Effector memory CD4-positive, alpha-beta T cell (primary cell): ENCODE measurements at regions not wholly inside any gene's neighbourhood (a gene's known extent, or its start where the extent isn't known, plus 50 kb on each side); places are given as distances from the start of the nearest gene placed in this dataset.
"Not testable (repeated sequence)": the region's sequence is repeated elsewhere in the genome, so short reads cannot be mapped to it uniquely, and the experiment has no call there.

ENCODE experiments used
- DNase-seq, 3 donors: peaks; one replicate each; pipeline ENCODE4 v3.0.0-alpha.2; 2020
- H3K27ac ChIP-seq: 2 replicates; pipeline ENCODE4 v1.7.0; 2013; ENCODE audit warnings: mild to moderate bottlenecking, low read length, moderate library complexity; ENCODE audit not compliant: insufficient read depth, poor library complexity, severe bottlenecking
- H3K27me3 ChIP-seq: replicated peaks from 2 replicates; pipeline ENCODE4 v1.7.0; 2013; ENCODE audit warnings: mild to moderate bottlenecking, low read length; ENCODE audit not compliant: insufficient read depth, control insufficient read depth, poor library complexity, severe bottlenecking
- H3K36me3 ChIP-seq: 2 replicates; pipeline ENCODE4 v1.7.0; 2013; ENCODE audit warnings: mild to moderate bottlenecking, low read length, moderate library complexity; ENCODE audit not compliant: control insufficient read depth, insufficient read depth
- H3K4me1 ChIP-seq: 2 replicates; pipeline ENCODE4 v1.7.0; 2013; ENCODE audit warnings: low read length, mild to moderate bottlenecking; ENCODE audit not compliant: control insufficient read depth, insufficient read depth, poor library complexity, severe bottlenecking
- H3K4me3 ChIP-seq: 2 replicates; pipeline ENCODE4 v1.7.0; 2013; ENCODE audit warnings: low read length, low read depth, mild to moderate bottlenecking; ENCODE audit not compliant: insufficient read depth, poor library complexity, severe bottlenecking
- H3K9me3 ChIP-seq: 2 replicates; pipeline ENCODE4 v1.7.0; 2013; ENCODE audit warnings: mild to moderate bottlenecking, low read length, moderate library complexity; ENCODE audit not compliant: control insufficient read depth

DNA sequence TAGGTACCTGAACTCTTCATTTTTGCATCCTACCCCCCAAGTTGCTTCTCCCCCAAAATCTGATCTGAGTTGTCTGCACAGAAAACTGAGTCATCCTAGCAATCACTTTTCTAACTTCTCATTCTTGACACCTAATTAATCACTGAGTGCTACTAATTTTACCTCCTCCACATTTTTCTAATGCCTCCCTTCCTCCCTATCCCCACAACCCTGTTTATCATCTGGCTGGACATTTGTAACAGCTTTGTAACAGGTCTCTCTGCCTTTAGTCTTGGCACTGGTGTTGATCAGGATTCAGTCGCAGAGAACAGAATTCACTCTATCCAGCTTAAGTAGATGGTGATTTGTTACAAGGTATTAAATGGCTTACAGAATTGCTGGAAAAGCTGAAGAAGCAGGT, 303.9 kb upstream of the GATB start:
- Histone ChIP-seq H3K36me3 (no peaks in the 10 kb centered on the region), H3K27ac (no peak overlapping the region), H3K9me3 (no peaks in the 10 kb centered on the region), H3K27me3 (no peaks in the 10 kb centered on the region), H3K4me1 (peaks cover 6% of the 10 kb centered on the region), H3K4me3 (no peak overlapping the region)
- DNase-seq: no peak

DNA sequence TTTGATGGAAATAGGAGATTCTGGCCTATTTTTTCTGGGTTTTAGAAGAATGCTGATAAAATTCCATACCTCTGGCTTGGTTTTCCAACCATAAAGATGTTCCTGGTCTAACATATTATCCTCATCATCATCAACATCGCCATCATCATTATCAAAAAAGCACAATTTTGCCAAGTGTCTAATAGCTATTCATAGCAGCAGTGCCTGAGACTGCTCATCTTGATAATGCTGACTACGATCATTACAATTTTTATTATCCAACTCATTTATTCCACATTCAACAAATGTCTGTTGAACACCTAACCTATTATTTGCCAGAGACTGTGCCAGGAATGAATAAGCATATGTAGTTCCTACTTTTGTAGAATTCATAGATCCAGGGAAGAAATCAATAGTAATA, 303.5 kb upstream of the GATB start:
- Histone ChIP-seq H3K36me3 (no peaks in the 10 kb centered on the region), H3K27me3 (no peaks in the 10 kb centered on the region), H3K4me3 (no peak overlapping the region), H3K9me3 (no peaks in the 10 kb centered on the region), H3K27ac (no peak overlapping the region), H3K4me1 (peaks cover 6% of the 10 kb centered on the region)
- no peak for DNase-seq

DNA sequence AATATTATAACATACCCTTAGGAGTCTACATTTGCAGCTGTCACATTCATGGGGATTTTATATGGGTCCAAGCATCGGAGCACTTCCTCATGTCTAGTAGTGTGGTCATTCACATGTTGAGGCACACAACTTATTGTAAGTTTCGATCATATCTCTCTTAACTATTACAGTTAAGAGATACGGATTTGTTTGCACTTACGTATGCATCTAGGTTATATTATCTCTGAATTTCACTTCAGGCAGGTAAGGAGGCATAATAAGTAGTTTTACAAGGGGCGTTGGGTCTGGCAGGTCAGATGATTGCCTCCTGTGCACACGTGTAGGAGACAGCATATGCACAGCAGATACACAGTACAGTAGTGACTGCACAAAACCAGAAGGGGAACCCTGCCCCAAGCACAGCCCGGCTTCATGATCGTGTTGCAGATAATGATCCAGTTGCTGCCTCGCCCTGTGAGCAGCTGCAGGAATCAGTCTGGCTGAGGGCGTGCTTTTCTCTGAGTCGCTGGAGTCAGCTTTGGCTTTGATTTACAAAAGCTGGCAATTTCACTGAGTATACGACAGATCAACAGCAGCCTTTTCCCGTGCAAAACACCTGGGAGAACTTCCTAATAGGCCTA, 302.9 kb upstream of the GATB start:
- Histone ChIP-seq H3K27ac (no peak overlapping the region), H3K36me3 (no peaks in the 10 kb centered on the region), H3K4me3 (no peak overlapping the region), H3K27me3 (no peaks in the 10 kb centered on the region), H3K4me1 (peaks cover 2% of the 10 kb centered on the region), H3K9me3 (no peaks in the 10 kb centered on the region)
- DNase-seq: peak; percentile 23 to 37 (median 28)

DNA sequence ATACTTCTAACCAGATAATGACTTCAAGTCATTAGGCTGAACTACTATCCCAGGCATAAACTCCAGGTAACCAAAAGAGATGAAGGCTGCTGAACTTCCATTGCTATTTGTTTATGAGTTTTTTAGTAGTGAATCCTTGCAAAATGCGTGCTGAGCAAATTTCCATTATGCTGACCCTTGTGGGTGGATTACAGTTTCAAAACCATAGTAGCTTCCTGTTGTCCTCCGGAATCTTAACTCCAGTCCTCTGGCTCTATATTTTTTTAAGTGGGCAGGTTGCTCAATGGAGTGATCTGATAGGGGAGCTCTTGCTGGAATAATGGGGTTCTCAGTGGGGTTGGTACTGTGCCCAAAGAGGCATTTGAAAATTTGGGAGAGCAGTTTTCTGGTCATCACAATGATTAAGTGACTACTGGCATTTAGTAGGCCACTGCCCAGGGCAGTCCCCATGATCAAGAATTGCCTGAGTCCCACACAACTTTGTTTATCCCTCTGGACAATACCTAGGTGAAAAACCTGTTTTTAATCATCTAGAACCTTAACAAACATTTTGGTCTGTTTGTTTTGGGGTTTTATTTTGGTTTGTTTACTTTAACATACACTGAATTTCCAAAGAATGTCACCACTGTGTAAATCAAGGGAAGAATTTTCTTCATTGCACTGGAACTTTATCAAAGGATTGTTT, 302.3 kb upstream of the GATB start:
- no peak overlapping the region for H3K4me3 ChIP-seq
- no peak for DNase-seq
- no peaks in the 10 kb centered on the region for H3K36me3 ChIP-seq

DNA sequence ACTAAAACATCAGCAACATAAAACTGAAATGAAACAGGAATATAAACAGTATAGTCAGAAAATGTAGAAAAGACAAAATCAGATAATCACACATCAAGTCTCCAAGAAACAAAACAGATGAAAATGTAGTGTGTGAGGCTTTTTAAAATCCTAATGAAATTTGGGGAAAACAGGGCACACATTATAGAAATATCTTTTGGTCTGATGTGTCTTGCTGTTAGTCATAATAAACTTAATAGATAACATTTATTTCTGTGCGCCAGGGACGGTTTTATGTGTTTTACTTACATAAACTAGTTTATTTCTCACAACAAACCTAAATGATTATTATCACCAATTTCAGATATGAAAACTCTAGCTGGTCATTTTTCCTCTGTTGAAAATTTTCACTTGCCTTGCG, 293.9 kb upstream of the GATB start:
- no peak for DNase-seq
- no peak overlapping the region for H3K4me3 ChIP-seq
- no peaks in the 10 kb centered on the region for H3K27me3 ChIP-seq
- no peaks in the 10 kb centered on the region for H3K36me3 ChIP-seq
- peaks cover 8% of the 10 kb centered on the region for H3K4me1 ChIP-seq
- H3K27ac ChIP-seq: no peak overlapping the region
- H3K9me3 ChIP-seq: no peaks in the 10 kb centered on the region

More for the DNA sequence above, 302.3 kb upstream of the GATB start:
- H3K4me1 ChIP-seq: no peaks in the 10 kb centered on the region
- H3K27ac ChIP-seq: no peak overlapping the region
- no peaks in the 10 kb centered on the region for H3K27me3 ChIP-seq
- no peaks in the 10 kb centered on the region for H3K9me3 ChIP-seq

DNA sequence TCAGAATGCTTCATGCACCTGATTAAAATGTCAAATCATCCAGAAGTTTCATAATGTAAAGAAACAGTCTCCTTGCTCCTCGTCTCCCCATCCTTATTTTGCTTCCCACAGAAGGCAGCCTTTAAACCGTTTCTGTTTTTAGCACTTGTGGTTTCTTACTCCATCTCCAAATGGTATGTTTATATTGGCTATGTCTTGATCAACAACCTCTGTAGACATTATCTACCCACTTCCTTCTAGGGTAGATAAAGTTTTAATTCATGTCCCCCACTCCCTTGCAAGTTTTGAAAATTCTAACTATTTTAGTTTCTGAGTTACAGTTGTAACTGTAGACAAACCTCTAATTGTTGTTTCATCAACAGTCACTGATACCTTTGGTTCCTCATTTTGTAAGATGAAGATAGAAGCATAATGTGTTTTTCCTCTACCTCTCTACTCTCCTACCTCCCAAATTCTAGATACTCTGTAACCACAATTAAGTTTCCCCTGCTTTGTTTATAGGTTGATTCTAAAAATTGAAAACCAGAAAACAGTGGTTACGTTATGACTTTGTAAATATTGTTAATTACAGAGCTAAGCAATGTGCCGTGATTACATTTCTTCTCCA, 291.7 kb upstream of the GATB start:
- H3K4me1 ChIP-seq: peaks cover 8% of the 10 kb centered on the region
- H3K4me3 ChIP-seq: no peak overlapping the region
- DNase-seq: no peak
- H3K27me3 ChIP-seq: no peaks in the 10 kb centered on the region
- no peak overlapping the region for H3K27ac ChIP-seq
- no peaks in the 10 kb centered on the region for H3K36me3 ChIP-seq
- H3K9me3 ChIP-seq: no peaks in the 10 kb centered on the region

DNA sequence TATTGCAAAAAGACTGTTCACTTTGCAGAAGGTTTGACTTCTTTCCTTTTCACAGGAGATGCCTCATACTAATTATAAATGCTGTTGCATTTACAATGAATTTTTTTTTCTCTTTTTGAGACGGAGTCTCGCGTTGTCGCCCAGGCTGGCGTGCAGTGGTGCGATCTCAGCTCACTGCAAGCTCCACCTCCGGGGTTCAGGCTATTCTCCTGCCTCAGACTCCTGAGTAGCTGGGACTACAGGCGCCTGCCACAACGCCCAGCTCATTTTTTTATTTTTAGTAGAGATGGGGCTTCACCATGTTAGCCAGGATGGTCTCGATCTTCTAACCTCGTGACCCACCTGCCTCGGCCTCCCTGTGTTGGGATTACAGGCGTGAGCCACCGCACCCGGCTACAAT, 290.5 kb upstream of the GATB start:
- H3K36me3 ChIP-seq, H3K4me1 ChIP-seq, H3K27me3 ChIP-seq, H3K27ac ChIP-seq, DNase-seq, H3K9me3 ChIP-seq, H3K4me3 ChIP-seq: not testable (repeated sequence)

DNA sequence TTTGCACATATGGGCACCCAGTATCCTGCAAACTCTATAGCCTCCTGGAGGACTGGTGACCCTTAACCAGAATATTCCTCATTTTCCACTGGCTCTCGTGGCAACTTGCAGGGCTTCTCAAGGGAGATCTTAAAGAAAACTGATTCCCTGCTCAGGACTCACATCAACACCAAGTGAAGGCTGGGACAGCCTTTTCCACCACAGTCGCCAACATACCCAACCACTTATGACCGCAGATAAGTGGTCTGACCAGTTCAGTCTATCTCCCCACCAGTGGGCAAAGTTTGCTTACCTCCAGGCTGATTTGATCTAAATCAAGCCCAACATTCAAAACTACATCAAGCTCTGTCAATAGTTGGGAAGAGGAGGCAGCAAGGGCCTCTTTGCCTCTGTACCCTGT, 289.3 kb upstream of the GATB start:
- Histone ChIP-seq H3K27ac (no peak overlapping the region), H3K4me1 (peaks cover 8% of the 10 kb centered on the region), H3K36me3 (no peaks in the 10 kb centered on the region), H3K9me3 (no peaks in the 10 kb centered on the region), H3K27me3 (no peaks in the 10 kb centered on the region), H3K4me3 (no peak overlapping the region)
- DNase-seq: no peak

DNA sequence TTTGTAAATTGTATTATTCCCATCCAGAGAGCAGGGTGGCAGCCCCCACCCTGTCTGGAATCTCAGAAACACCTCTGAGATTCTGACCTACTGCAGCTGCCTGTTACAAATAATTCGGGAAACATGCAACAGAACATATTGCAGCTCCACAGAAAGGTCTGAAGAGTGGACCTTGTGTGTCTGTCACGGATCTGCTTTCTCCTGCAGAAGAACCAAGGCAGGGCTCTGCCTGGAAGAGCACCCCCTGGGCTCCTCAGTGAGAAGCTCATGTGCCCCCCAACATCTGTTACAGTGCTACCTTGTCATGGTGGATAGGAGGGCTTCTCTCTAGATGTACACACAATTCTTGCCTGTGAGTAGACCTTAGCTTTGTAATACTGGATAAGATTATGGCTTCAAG, 286.6 kb upstream of the GATB start:
- H3K27ac ChIP-seq: no peak overlapping the region
- H3K9me3 ChIP-seq: no peaks in the 10 kb centered on the region
- H3K4me3 ChIP-seq: no peak overlapping the region
- no peak for DNase-seq
- no peaks in the 10 kb centered on the region for H3K36me3 ChIP-seq
- H3K27me3 ChIP-seq: no peaks in the 10 kb centered on the region
- H3K4me1 ChIP-seq: no peaks in the 10 kb centered on the region

DNA sequence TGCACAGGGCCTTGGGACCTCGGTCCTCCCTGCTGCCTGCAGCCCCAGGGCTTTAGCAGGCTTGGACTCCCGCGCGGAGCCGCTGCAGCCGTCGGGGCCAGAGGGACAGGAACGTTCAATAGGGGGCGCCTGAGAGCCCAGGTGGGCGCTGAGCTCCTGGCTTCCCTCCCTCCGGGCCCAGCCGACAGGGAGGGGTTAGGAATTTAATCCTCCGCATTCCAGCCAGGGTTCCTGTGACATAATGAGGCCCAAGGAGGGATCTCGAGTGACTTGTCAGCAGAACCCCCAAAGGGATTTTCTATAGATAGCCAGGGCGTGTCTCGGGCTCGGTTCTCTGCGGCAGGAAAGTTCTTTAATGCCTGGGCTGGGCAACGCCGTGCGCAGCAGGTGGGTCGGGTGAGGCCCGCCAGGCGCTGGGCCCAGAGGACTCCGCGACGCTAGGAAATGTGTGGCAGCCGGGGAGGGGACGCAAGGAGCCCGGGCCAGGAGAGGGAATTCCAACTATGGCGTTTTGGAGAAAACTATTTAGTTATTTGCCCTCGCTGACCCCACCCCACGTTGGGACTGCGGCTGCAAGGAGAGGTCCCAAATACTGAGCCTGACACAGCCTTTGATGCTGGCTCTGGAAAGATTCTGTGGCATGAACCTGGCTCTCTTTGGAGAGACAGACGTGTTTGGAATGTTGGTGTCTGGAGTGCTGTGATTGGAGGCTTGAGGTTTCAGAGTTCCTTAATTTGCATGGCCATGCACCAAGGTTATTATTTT, 285.2 kb upstream of the GATB start:
- DNase-seq: no peak
- H3K4me3 ChIP-seq: no peak overlapping the region
- no peaks in the 10 kb centered on the region for H3K9me3 ChIP-seq
- H3K4me1 ChIP-seq: no peaks in the 10 kb centered on the region
- H3K36me3 ChIP-seq: no peaks in the 10 kb centered on the region
- H3K27ac ChIP-seq: no peak overlapping the region
- no peaks in the 10 kb centered on the region for H3K27me3 ChIP-seq
